Smooth muscle cell (in vitro differentiated cells): ENCODE measurements at regions not wholly inside any gene's neighbourhood (a gene's known extent, or its start where the extent isn't known, plus 50 kb on each side); places are given as distances from the start of the nearest gene placed in this dataset.

Experiments used
- DNase-seq: peaks from one replicate; lab custom pipeline; 2025; ENCODE audit not compliant: unreplicated experiment; lab: John Stamatoyannopoulos, UW
- H2AFZ ChIP-seq: fragments of 200-600 bp; sonication (generic); 2 replicates; pipeline ENCODE4 v1.6.0; 2016; ENCODE audit warnings: antibody characterized with exemption, low read depth, mild to moderate bottlenecking
- H3F3A ChIP-seq: fragments of 200-600 bp; sonication (generic); 2 replicates; pipeline ENCODE4 v1.6.0; 2017; ENCODE audit warnings: antibody characterized with exemption, low read depth
- H3K27ac ChIP-seq: fragments of 200-600 bp; sonication (generic); 2 replicates; pipeline ENCODE4 v1.5.1; 2016; ENCODE audit warnings: low read depth, mild to moderate bottlenecking
- H3K27me3 ChIP-seq: fragments of 200-600 bp; sonication (generic); 2 replicates; pipeline ENCODE4 v1.6.1; 2016; ENCODE audit warnings: low read depth, mild to moderate bottlenecking
- H3K36me3 ChIP-seq: fragments of 200-600 bp; sonication (generic); 2 replicates; pipeline ENCODE4 v1.5.1; 2016; ENCODE audit warnings: low read depth
- H3K4me1 ChIP-seq: fragments of 200-600 bp; sonication (generic); 2 replicates; pipeline ENCODE4 v1.5.1; 2016; ENCODE audit warnings: low read depth
- H3K4me2 ChIP-seq: fragments of 200-600 bp; sonication (generic); 2 replicates; pipeline ENCODE4 v1.6.0; 2016; ENCODE audit warnings: mild to moderate bottlenecking
- H3K4me3 ChIP-seq: fragments of 200-600 bp; sonication (generic); 2 replicates; pipeline ENCODE4 v1.5.1; 2016; ENCODE audit warnings: mild to moderate bottlenecking
- H3K79me2 ChIP-seq: fragments of 200-600 bp; sonication (generic); 2 replicates; pipeline ENCODE4 v1.6.0; 2016; ENCODE audit warnings: low read depth, mild to moderate bottlenecking
- H3K9ac ChIP-seq: fragments of 200-600 bp; sonication (generic); 2 replicates; pipeline ENCODE4 v1.6.0; 2016; ENCODE audit warnings: low read depth
- H3K9me3 ChIP-seq: fragments of 200-600 bp; sonication (generic); replicated peaks from 2 replicates; pipeline ENCODE4 v1.5.1; 2016; ENCODE audit warnings: low read depth
- H4K20me1 ChIP-seq: fragments of 200-600 bp; sonication (generic); 2 replicates; pipeline ENCODE4 v1.6.0; 2016; ENCODE audit warnings: low read depth
- WGBS: methylation state at CpG from one replicate; pipeline ENCODE4 v1.1.7; 2016; ENCODE audit warnings: low lambda C conversion rate; 5-methylcytosine and 5-hydroxymethylcytosine counted together
- TF ChIP-seq, protein P1 (sequence below): fragments of 200-600 bp; sonication (generic); IDR thresholded peaks from 2 replicates; pipeline ENCODE4 v1.5.1; 2017; ENCODE audit warnings: borderline replicate concordance, mild to moderate bottlenecking, antibody characterized with exemption; ENCODE audit not compliant: insufficient read depth, poor library complexity, severe bottlenecking

DNA sequence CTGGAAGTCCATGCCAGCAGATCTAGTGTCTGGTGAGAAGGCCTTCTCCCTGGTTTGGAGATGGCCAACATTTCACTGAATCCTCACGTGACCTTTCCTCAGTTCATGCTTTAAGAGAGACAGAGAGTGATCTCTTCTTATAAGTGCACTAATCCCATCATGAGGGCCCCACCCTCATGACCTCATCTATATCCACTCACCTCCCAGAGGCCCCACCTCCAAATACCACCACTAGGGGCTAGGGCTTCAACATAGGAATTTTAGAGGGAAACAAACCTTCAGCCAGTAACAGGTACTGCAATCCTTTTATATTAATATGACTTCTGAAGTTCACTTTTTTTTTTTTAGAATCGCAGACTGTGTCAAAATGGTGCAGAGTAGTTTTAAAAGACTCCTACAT lies 496.9 kb upstream of the ADAMTS16 start:
- WGBS: 92% methylated on average over 2 of the region's 2 CpGs

DNA sequence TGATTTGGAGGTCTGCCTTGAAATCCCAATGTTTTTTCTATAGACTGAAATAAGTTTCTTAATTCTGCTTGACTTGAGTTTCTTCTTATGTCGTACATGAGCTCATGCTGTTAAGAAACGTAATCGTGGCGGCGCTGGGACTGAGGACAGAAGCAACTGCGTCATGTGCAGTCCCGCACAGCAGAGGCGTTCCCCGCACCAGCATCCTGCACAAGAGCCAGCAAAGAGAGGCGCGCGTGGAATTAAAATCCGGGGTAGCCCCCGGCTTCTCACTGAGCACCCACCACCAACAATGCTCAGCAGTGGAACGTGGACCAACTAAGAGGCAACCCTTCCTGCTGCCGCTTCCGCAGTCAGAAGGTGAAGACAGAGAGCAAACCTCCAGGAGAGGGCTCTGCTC lies 496.2 kb upstream of the ADAMTS16 start:
- no peak overlapping the region for H3K27ac ChIP-seq
- no peak overlapping the region for H2AFZ ChIP-seq
- WGBS: 97% methylated on average over 17 of the region's 17 CpGs
- no peak overlapping the region for H3K4me2 ChIP-seq
- H3K27me3 ChIP-seq: peaks cover 2% of the 10 kb centered on the region
- no peak overlapping the region for H3K9ac ChIP-seq
- H3K36me3 ChIP-seq: no peaks in the 10 kb centered on the region
- H3K4me1 ChIP-seq: no peaks in the 10 kb centered on the region
- H3K4me3 ChIP-seq: no peak overlapping the region
- no peak for DNase-seq
- H4K20me1 ChIP-seq: no peaks in the 10 kb centered on the region
- no peaks in the 10 kb centered on the region for H3K79me2 ChIP-seq
- H3F3A ChIP-seq: no peaks in the 10 kb centered on the region
- no peaks in the 10 kb centered on the region for H3K9me3 ChIP-seq
- TF ChIP-seq, protein P1, sequence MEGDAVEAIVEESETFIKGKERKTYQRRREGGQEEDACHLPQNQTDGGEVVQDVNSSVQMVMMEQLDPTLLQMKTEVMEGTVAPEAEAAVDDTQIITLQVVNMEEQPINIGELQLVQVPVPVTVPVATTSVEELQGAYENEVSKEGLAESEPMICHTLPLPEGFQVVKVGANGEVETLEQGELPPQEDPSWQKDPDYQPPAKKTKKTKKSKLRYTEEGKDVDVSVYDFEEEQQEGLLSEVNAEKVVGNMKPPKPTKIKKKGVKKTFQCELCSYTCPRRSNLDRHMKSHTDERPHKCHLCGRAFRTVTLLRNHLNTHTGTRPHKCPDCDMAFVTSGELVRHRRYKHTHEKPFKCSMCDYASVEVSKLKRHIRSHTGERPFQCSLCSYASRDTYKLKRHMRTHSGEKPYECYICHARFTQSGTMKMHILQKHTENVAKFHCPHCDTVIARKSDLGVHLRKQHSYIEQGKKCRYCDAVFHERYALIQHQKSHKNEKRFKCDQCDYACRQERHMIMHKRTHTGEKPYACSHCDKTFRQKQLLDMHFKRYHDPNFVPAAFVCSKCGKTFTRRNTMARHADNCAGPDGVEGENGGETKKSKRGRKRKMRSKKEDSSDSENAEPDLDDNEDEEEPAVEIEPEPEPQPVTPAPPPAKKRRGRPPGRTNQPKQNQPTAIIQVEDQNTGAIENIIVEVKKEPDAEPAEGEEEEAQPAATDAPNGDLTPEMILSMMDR: no peak

More for the DNA sequence above, 496.9 kb upstream of the ADAMTS16 start:
- peaks cover 7% of the 10 kb centered on the region for H3K27me3 ChIP-seq
- no peak overlapping the region for H2AFZ ChIP-seq
- H3K4me1 ChIP-seq: no peaks in the 10 kb centered on the region
- no peaks in the 10 kb centered on the region for H4K20me1 ChIP-seq
- no peak overlapping the region for H3K4me3 ChIP-seq
- H3F3A ChIP-seq: no peaks in the 10 kb centered on the region
- H3K79me2 ChIP-seq: no peaks in the 10 kb centered on the region
- no peaks in the 10 kb centered on the region for H3K36me3 ChIP-seq
- no peak overlapping the region for H3K4me2 ChIP-seq
- TF ChIP-seq, protein P1: no peak
- H3K27ac ChIP-seq: no peak overlapping the region
- H3K9ac ChIP-seq: no peak overlapping the region
- DNase-seq: no peak
- H3K9me3 ChIP-seq: no peaks in the 10 kb centered on the region

DNA sequence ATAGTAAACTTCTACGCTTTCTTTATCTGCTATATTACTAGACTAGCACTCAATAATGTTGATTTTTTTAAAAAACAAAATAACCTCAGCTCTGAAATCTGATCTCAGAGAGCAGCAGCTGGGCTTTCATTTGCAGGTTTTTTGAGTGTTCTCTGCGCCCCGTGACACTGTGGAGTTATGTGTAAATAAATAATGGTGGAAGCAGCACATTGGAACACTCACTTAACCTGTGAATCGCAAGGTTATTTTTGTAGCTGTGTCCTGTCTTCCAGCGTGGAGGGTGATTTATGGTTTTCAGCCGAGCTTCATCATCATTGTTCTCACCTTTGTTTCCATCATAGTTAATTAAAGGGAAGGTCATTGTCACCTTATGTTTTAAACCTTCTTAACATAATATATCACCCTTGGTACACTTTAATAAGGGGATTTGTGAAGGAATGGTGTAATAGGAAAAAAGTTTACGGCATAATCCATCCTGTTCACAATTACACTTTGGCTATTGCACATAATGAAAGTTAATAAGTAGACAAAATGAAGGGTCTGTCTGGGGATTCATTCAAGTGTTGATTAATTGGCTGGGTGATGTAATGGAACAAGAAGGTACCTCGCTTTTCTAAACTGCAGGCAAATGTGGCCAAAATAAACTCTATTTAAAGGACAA lies 493.3 kb upstream of the ADAMTS16 start:
- no peaks in the 10 kb centered on the region for H3K79me2 ChIP-seq
- H3K4me1 ChIP-seq: no peaks in the 10 kb centered on the region
- H2AFZ ChIP-seq: no peak overlapping the region
- no peaks in the 10 kb centered on the region for H3K9me3 ChIP-seq
- no peaks in the 10 kb centered on the region for H3F3A ChIP-seq
- H3K9ac ChIP-seq: no peak overlapping the region
- no peaks in the 10 kb centered on the region for H4K20me1 ChIP-seq
- TF ChIP-seq, protein P1: no peak
- H3K4me3 ChIP-seq: no peak overlapping the region
- no peak overlapping the region for H3K4me2 ChIP-seq
- no peaks in the 10 kb centered on the region for H3K27me3 ChIP-seq
- H3K36me3 ChIP-seq: no peaks in the 10 kb centered on the region
- DNase-seq: no peak
- no peak overlapping the region for H3K27ac ChIP-seq
- 89% methylated on average over 8 of the region's 8 CpGs for WGBS

DNA sequence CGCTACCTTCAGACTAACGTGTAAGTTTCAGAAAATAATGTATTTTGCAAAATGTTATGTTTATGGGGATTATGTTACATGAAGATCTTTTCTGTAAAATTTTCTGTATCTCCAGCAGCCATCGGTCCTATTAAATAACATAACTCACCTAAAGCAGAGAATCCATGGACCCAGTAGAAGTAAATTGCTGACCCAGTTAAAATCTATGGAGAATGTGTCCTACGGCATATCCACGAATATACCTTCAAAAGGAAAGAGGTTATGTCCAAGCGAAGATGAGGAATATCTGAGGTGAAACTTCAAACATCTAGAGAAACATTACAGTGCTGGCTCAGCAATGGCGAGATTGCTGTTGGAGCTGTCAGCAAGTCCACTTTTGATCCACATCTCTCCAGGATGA lies 492.2 kb upstream of the ADAMTS16 start:
- Histone ChIP-seq H3K27me3 (no peaks in the 10 kb centered on the region), H3K36me3 (no peaks in the 10 kb centered on the region), H3K9ac (no peak overlapping the region), H3K27ac (no peak overlapping the region), H2AFZ (no peak overlapping the region), H3K79me2 (no peaks in the 10 kb centered on the region), H3F3A (no peaks in the 10 kb centered on the region), H3K9me3 (no peaks in the 10 kb centered on the region), H3K4me2 (no peak overlapping the region), H4K20me1 (no peaks in the 10 kb centered on the region), H3K4me1 (no peaks in the 10 kb centered on the region), H3K4me3 (no peak overlapping the region)
- TF ChIP-seq, protein P1: no peak
- no peak for DNase-seq
- 88% methylated on average over 7 of the region's 7 CpGs for WGBS
